SK-N-SH treated with all-trans-retinoic acid at 6 μM for 48 hours (cell line): ENCODE measurements at regions not wholly inside any gene's neighbourhood (a gene's known extent, or its start where the extent isn't known, plus 50 kb on each side); places are given as distances from the start of the nearest gene placed in this dataset.
A peak's percentile ranks its signal among the peaks of the same experiment; 100 is the strongest.

Experiments used
- ATAC-seq: fragments of 200-7000 bp; cut with Tn5 transposase; 3 replicates; pipeline ENCODE4 v1.9.1; 2020; ENCODE audit warnings: mild to moderate bottlenecking, moderate library complexity
- BACH2 ChIP-seq: fragments of 250-450 bp; sonication (Bioruptor Pico); IDR thresholded peaks from 2 replicates; pipeline ENCODE4 v1.9.0; 2021; ENCODE audit warnings: mild to moderate bottlenecking, borderline replicate concordance
- CREB5 ChIP-seq: fragments of 250-450 bp; sonication (Bioruptor Pico); IDR thresholded peaks from 2 replicates; pipeline ENCODE4 v1.5.1; 2020; ENCODE audit warnings: low read depth, mild to moderate bottlenecking, moderate library complexity
- CSDC2 ChIP-seq: fragments of 250-450 bp; sonication (Bioruptor Pico); IDR thresholded peaks from 2 replicates; pipeline ENCODE4 v1.5.0; 2020; ENCODE audit warnings: mild to moderate bottlenecking, moderate library complexity
- CSRNP3 ChIP-seq: fragments of 250-450 bp; sonication (Bioruptor Pico); IDR thresholded peaks from 2 replicates; pipeline ENCODE4 v1.5.1; 2021; ENCODE audit warnings: mild to moderate bottlenecking, moderate library complexity
- GLIS3 ChIP-seq: fragments of 250-450 bp; sonication (Bioruptor Pico); IDR thresholded peaks from 2 replicates; pipeline ENCODE4 v1.5.0; 2020; ENCODE audit warnings: mild to moderate bottlenecking, moderate library complexity
- ISL1 ChIP-seq: fragments of 250-450 bp; sonication (Bioruptor Pico); IDR thresholded peaks from 2 replicates; pipeline ENCODE4 v2.1.2; 2022; ENCODE audit warnings: mild to moderate bottlenecking, moderate library complexity
- OSR1 ChIP-seq: fragments of 250-450 bp; sonication (Bioruptor Pico); IDR thresholded peaks from 2 replicates; pipeline ENCODE4 v1.8.0; 2022; ENCODE audit warnings: moderate library complexity, mild to moderate bottlenecking, inconsistent platforms
- PATZ1 ChIP-seq: fragments of 250-450 bp; sonication (Bioruptor Pico); IDR thresholded peaks from 2 replicates; pipeline ENCODE4 v1.8.0; 2020; ENCODE audit warnings: mild to moderate bottlenecking, moderate library complexity, borderline replicate concordance
- POU6F1 ChIP-seq: fragments of 250-450 bp; sonication (Bioruptor Pico); IDR thresholded peaks from 2 replicates; pipeline ENCODE4 v1.8.0; 2021; ENCODE audit warnings: low read depth, mild to moderate bottlenecking, moderate library complexity, borderline replicate concordance
- PPARA ChIP-seq: fragments of 250-450 bp; sonication (Bioruptor Pico); IDR thresholded peaks from 2 replicates; pipeline ENCODE4 v1.5.0; 2020; ENCODE audit warnings: mild to moderate bottlenecking, borderline replicate concordance
- RARB ChIP-seq: fragments of 250-450 bp; sonication (Bioruptor Pico); IDR thresholded peaks from 2 replicates; pipeline ENCODE4 v1.8.0; 2021; ENCODE audit warnings: mild to moderate bottlenecking, moderate library complexity
- SNAI2 ChIP-seq: fragments of 250-450 bp; sonication (Bioruptor Pico); IDR thresholded peaks from 2 replicates; pipeline ENCODE4 v1.5.0; 2020; ENCODE audit warnings: mild to moderate bottlenecking, moderate library complexity
- TCF4 ChIP-seq: fragments of 250-450 bp; sonication (Bioruptor Pico); IDR thresholded peaks from 2 replicates; pipeline ENCODE4 v1.8.0; 2021; ENCODE audit warnings: mild to moderate bottlenecking, moderate library complexity, borderline replicate concordance
- TOX ChIP-seq: fragments of 250-450 bp; sonication (Bioruptor Pico); IDR thresholded peaks from 2 replicates; pipeline ENCODE4 v1.8.0; 2021; ENCODE audit warnings: mild to moderate bottlenecking, moderate library complexity, borderline replicate concordance
- TSHZ2 ChIP-seq: fragments of 250-450 bp; sonication (Bioruptor Pico); IDR thresholded peaks from 2 replicates; pipeline ENCODE4 v1.5.0; 2020; ENCODE audit warnings: mild to moderate bottlenecking, moderate library complexity
- ZFP3 ChIP-seq: fragments of 250-450 bp; sonication (Bioruptor Pico); IDR thresholded peaks from 2 replicates; pipeline ENCODE4 v1.5.0; 2020; ENCODE audit warnings: mild to moderate bottlenecking, moderate library complexity
- ZFP30 ChIP-seq: fragments of 450-650 bp; formaldehyde crosslinking; IDR thresholded peaks from 2 replicates; pipeline ENCODE4 v1.5.0; 2022; ENCODE audit warnings: mild to moderate bottlenecking, moderate library complexity
- ZNF565 ChIP-seq: fragments of 450-650 bp; formaldehyde crosslinking; conservative IDR thresholded peaks from 2 replicates; pipeline ENCODE4 v1.5.0; 2020; ENCODE audit warnings: low read depth, mild to moderate bottlenecking, moderate library complexity
- ZNF70 ChIP-seq: fragments of 450-650 bp; formaldehyde crosslinking; IDR thresholded peaks from 2 replicates; pipeline ENCODE4 v1.5.0; 2020; ENCODE audit warnings: mild to moderate bottlenecking, moderate library complexity

- no peak for TF ChIP-seq OSR1 (CRISPR knock-in tag)
- no peak for ATAC-seq
These were observed 370.3 kb upstream of the MTPN start for GRCh38 chr7:136347488-136347887.

- ATAC-seq, result no peak
- TF ChIP-seq ZNF565 (CRISPR knock-in tag), result no peak
- no peak for TF ChIP-seq ISL1 (CRISPR knock-in tag)
- TF ChIP-seq ZFP3, result no peak
- no peak for TF ChIP-seq POU6F1 (CRISPR knock-in tag)
- TF ChIP-seq TSHZ2 (CRISPR knock-in tag), result no peak
These were observed 365.1 kb upstream of the MTPN start for GRCh38 chr7:136342251-136342650.

GRCh38 chr7:136339464-136339863, 362.3 kb upstream of the MTPN start:
- ATAC-seq, result no peak
- no peak for TF ChIP-seq BACH2 (CRISPR knock-in tag)
- 0 out of 2 replicates have a peak, but pooled peaks have one; percentile 25 for TF ChIP-seq ISL1 (CRISPR knock-in tag)

- no peak for TF ChIP-seq OSR1 (CRISPR knock-in tag)
- TF ChIP-seq ZNF70 (CRISPR knock-in tag), result no peak
- TF ChIP-seq ZFP30 (CRISPR knock-in tag), result no peak
- no peak for TF ChIP-seq PPARA (CRISPR knock-in tag)
- TF ChIP-seq CSRNP3, result no peak
- TF ChIP-seq TSHZ2 (CRISPR knock-in tag), result no peak
- no peak for TF ChIP-seq RARB (CRISPR knock-in tag)
- ATAC-seq, result no peak
These were observed 359.8 kb upstream of the MTPN start for GRCh38 chr7:136336932-136337331.

- ATAC-seq, result no peak
- TF ChIP-seq PPARA (CRISPR knock-in tag) (no peak), TOX (CRISPR knock-in tag) (no peak), CSDC2 (CRISPR knock-in tag) (no peak), PATZ1 (no peak), CREB5 (CRISPR knock-in tag) (no peak), ZNF565 (CRISPR knock-in tag) (no peak), GLIS3 (CRISPR knock-in tag) (no peak), SNAI2 (CRISPR knock-in tag) (no peak), ISL1 (CRISPR knock-in tag) (no peak), POU6F1 (CRISPR knock-in tag) (no peak), RARB (CRISPR knock-in tag) (no peak), TCF4 (CRISPR knock-in tag) (no peak)
These were observed 356.5 kb upstream of the MTPN start for GRCh38 chr7:136333636-136334035.
